ENCODE measurements at regions not wholly inside any gene's neighbourhood (a gene's known extent, or its start where the extent isn't known, plus 50 kb on each side); places are given as distances from the start of the nearest gene placed in this dataset.

- no peaks in the 10 kb centered on the region for H3K36me3 Mint-ChIP-seq
- no peak overlapping the region for H3K4me3 Mint-ChIP-seq
- intact Hi-C loops (cut with micrococcal nuclease), result no loop called here
- no CpG with 5 or more reads among the region's 1 CpG for WGBS (ENCODE audit: insufficient coverage)
- Histone ChIP-seq H3K36me3 (ENCODE audit: control insufficient read depth, insufficient read depth, low read length) (no peaks in the 10 kb centered on the region), H3K9me3 (ENCODE audit: control insufficient read depth, insufficient read depth, low read length) (no peaks in the 10 kb centered on the region), H3K27me3 (ENCODE audit: control insufficient read depth, insufficient read depth, low read length) (no peaks in the 10 kb centered on the region), H3K4me1 (ENCODE audit: control insufficient read depth, insufficient read depth, low read length) (peaks cover 19% of the 10 kb centered on the region), H3K27ac (ENCODE audit: low read length) (no peak overlapping the region), H3K4me3 (ENCODE audit: low read length) (no peak overlapping the region)
- ATAC-seq (no peak), DNase-seq (no peak)
- TF ChIP-seq CTCF (IDR thresholded peaks at IDR 0.05), result no peak
- H3K4me1 Mint-ChIP-seq, result peaks cover 19 to 26% of the 10 kb centered on the region in 2 donors
- H3K9me3 Mint-ChIP-seq, result no peaks in the 10 kb centered on the region
- H3K27me3 Mint-ChIP-seq (ENCODE audit: low read depth in 2 of 2), result no peaks in the 10 kb centered on the region
- no peak overlapping the region for H3K27ac Mint-ChIP-seq
Measured at GRCh38 chr2:48108455-48108854, 202.2 kb upstream of the FBXO11 start.

GRCh38 chr2:48109491-48110204 is 203.3 kb upstream of the FBXO11 start:
- H3K9me3 ChIP-seq (ENCODE audit: control insufficient read depth, insufficient read depth, low read length), result no peaks in the 10 kb centered on the region
- no peaks in the 10 kb centered on the region for H3K27me3 ChIP-seq (ENCODE audit: control insufficient read depth, insufficient read depth, low read length)
- peaks cover 26 to 30% of the 10 kb centered on the region in 2 donors for H3K4me1 Mint-ChIP-seq
- H3K27me3 Mint-ChIP-seq (ENCODE audit: low read depth in 2 of 2), result no peaks in the 10 kb centered on the region
- no peaks in the 10 kb centered on the region for H3K36me3 ChIP-seq (ENCODE audit: control insufficient read depth, insufficient read depth, low read length)
- peaks cover 21% of the 10 kb centered on the region for H3K4me1 ChIP-seq (ENCODE audit: control insufficient read depth, insufficient read depth, low read length)
- H3K27ac Mint-ChIP-seq, result no peak overlapping the region
- ATAC-seq (no peak), DNase-seq (no peak)
- H3K4me3 Mint-ChIP-seq, result no peak overlapping the region
- intact Hi-C loops (cut with micrococcal nuclease), result no loop called here
- no peak overlapping the region for H3K27ac ChIP-seq (ENCODE audit: low read length)
- TF ChIP-seq CTCF (IDR thresholded peaks at IDR 0.05), result no peak
- H3K36me3 Mint-ChIP-seq, result no peaks in the 10 kb centered on the region
- H3K4me3 ChIP-seq (ENCODE audit: low read length), result no peak overlapping the region
- WGBS (ENCODE audit: insufficient coverage), result no CpG with 5 or more reads among the region's 4 CpGs
- no peaks in the 10 kb centered on the region for H3K9me3 Mint-ChIP-seq

- Histone ChIP-seq H3K36me3 (ENCODE audit: control insufficient read depth, insufficient read depth, low read length) (no peaks in the 10 kb centered on the region), H3K27me3 (ENCODE audit: control insufficient read depth, insufficient read depth, low read length) (no peaks in the 10 kb centered on the region), H3K27ac (ENCODE audit: low read length) (no peak overlapping the region), H3K4me1 (ENCODE audit: control insufficient read depth, insufficient read depth, low read length) (peaks cover 21% of the 10 kb centered on the region), H3K9me3 (ENCODE audit: control insufficient read depth, insufficient read depth, low read length) (no peaks in the 10 kb centered on the region), H3K4me3 (ENCODE audit: low read length) (no peak overlapping the region)
- Mint-ChIP-seq H3K9me3 (no peaks in the 10 kb centered on the region), H3K36me3 (no peaks in the 10 kb centered on the region), H3K27me3 (ENCODE audit: low read depth in 2 of 2) (no peaks in the 10 kb centered on the region), H3K4me3 (peak overlapping the region; percentile 94), H3K27ac (no peak overlapping the region), H3K4me1 (peaks cover 26 to 30% of the 10 kb centered on the region in 2 donors)
- WGBS (ENCODE audit: insufficient coverage), result no CpG with 5 or more reads among the region's 4 CpGs
- ATAC-seq, result no peak
- TF ChIP-seq CTCF (IDR thresholded peaks at IDR 0.05), result no peak
- intact Hi-C loops (cut with micrococcal nuclease), result no loop called here
- DNase-seq, result no peak
Measured at GRCh38 chr2:48110492-48110891, 204.0 kb upstream of the FOXN2 start.

All from natural killer cell (primary cell).